Gastroesophageal sphincter (tissue), 3 donors: ENCODE measurements at regions not wholly inside any gene's neighbourhood (a gene's known extent, or its start where the extent isn't known, plus 50 kb on each side); places are given as distances from the start of the nearest gene placed in this dataset.

Experiments used
- CTCF ChIP-seq, 4 experiments: fragments of 200-600 bp in 2 of 4; fragments of 450-650 bp in 2 of 4; sonication (generic) in 1 of 4; IDR thresholded peaks; one replicate each; pipeline ENCODE4 v1.5.1; 2017 to 2019; ENCODE audit warnings: antibody characterized with exemption in 4 of 4, mild to moderate bottlenecking in 2 of 4, moderate library complexity in 2 of 4
- EP300 ChIP-seq: sonication (generic); formaldehyde crosslinking; IDR thresholded peaks from one replicate; pipeline ENCODE4 v1.6.1; 2017; ENCODE audit warnings: antibody characterized with exemption, mild to moderate bottlenecking
- POLR2A ChIP-seq, 2 donors: fragments of 450-650 bp; IDR thresholded peaks; one replicate each; pipeline ENCODE4 v1.6.1; 2017; ENCODE audit warnings: antibody characterized with exemption in 2 of 2, mild to moderate bottlenecking in 2 of 2, moderate library complexity in 1 of 2

- no peak for TF ChIP-seq CTCF (IDR thresholded peaks at IDR 0.05)
- TF ChIP-seq POLR2A (IDR thresholded peaks at IDR 0.05): no peak
- no peak for TF ChIP-seq EP300
These were observed 305.5 kb upstream of the ZMIZ1 start for GRCh38 chr10:78763234-78763633.
